ENCODE measurements at regions not wholly inside any gene's neighbourhood (a gene's known extent, or its start where the extent isn't known, plus 50 kb on each side); places are given as distances from the start of the nearest gene placed in this dataset.
"Not testable (repeated sequence)": the region's sequence is repeated elsewhere in the genome, so short reads cannot be mapped to it uniquely, and the experiment has no call there.

- no peaks in the 10 kb centered on the region for H3K79me2 ChIP-seq (ENCODE audit: low read depth)
- BruUV-seq (replicated peaks), result no TSS peak
- 0 out of 2 replicates have a peak, but pooled peaks cover under 1% of the 10 kb centered on the region for H3K4me1 ChIP-seq (replicated peaks; ENCODE audit: insufficient read depth)
- H3K4me2 ChIP-seq, result no peak overlapping the region
- no peaks in the 10 kb centered on the region for H4K20me1 ChIP-seq (ENCODE audit: insufficient read depth)
- TF ChIP-seq EZH2 (IDR thresholded peaks at IDR 0.05; ENCODE audit: low read depth), result no peak
- no peak for TF ChIP-seq CTCF (conservative IDR thresholded peaks at IDR 0.05)
- DNase-seq, result no peak
- no peaks in the 10 kb centered on the region for H3K9me2 ChIP-seq (ENCODE audit: insufficient read depth)
- no peak overlapping the region for H2AFZ ChIP-seq
- no peak overlapping the region for H3K27ac ChIP-seq
- H3F3A ChIP-seq (ENCODE audit: insufficient read depth, low read depth), result 0 out of 2 replicates have a peak, but pooled peaks cover under 1% of the 10 kb centered on the region
- no peak overlapping the region for H3K4me3 ChIP-seq
- ChIA-PET POLR2A (ENCODE audit: unreplicated experiment) (no interaction called here), CTCF (no interaction called here)
- intact Hi-C loops (cut with micrococcal nuclease; ENCODE audit: unreplicated experiment), result no loop called here
- no peaks in the 10 kb centered on the region for H3K27me3 ChIP-seq (ENCODE audit: insufficient read depth, low read depth)
- H3K36me3 ChIP-seq (ENCODE audit: low read depth), result no peaks in the 10 kb centered on the region
- H3K9me3 ChIP-seq (ENCODE audit: insufficient read depth, low read depth), result no peaks in the 10 kb centered on the region
Observed at GRCh38 chr9:87206064-87206661, 258.9 kb upstream of the GAS1 start.

- H3K27me3 ChIP-seq (ENCODE audit: insufficient read depth, low read depth); POLR2A ChIA-PET (ENCODE audit: unreplicated experiment); BruUV-seq (replicated peaks); H2AFZ ChIP-seq; H3K9me3 ChIP-seq (ENCODE audit: insufficient read depth, low read depth); H3K4me3 ChIP-seq; intact Hi-C loops (cut with micrococcal nuclease; ENCODE audit: unreplicated experiment); CTCF ChIA-PET; H3K9me2 ChIP-seq (ENCODE audit: insufficient read depth); H4K20me1 ChIP-seq (ENCODE audit: insufficient read depth); H3K36me3 ChIP-seq (ENCODE audit: low read depth); DNase-seq; H3K79me2 ChIP-seq (ENCODE audit: low read depth); H3K4me2 ChIP-seq; H3K27ac ChIP-seq: not testable (repeated sequence)
- Histone ChIP-seq H3F3A (ENCODE audit: insufficient read depth, low read depth) (peaks cover 16% of the 10 kb centered on the region; the same call in 1 of the 2 replicates), H3K4me1 (replicated peaks; ENCODE audit: insufficient read depth) (peaks cover 30% of the 10 kb centered on the region)
Observed at GRCh38 chr9:87210658-87211057, 263.4 kb upstream of the GAS1 start.

- Histone ChIP-seq H3K27ac (peak overlapping the region; percentile 67), H3K9me2 (ENCODE audit: insufficient read depth) (no peaks in the 10 kb centered on the region), H3K27me3 (ENCODE audit: insufficient read depth, low read depth) (no peaks in the 10 kb centered on the region), H3F3A (ENCODE audit: insufficient read depth, low read depth) (peaks cover 16% of the 10 kb centered on the region; the same call in 1 of the 2 replicates), H3K4me1 (replicated peaks; ENCODE audit: insufficient read depth) (peaks cover 31% of the 10 kb centered on the region), H3K4me2 (peak overlapping the region; percentile 47; the same call in 1 of the 2 replicates), H3K36me3 (ENCODE audit: low read depth) (no peaks in the 10 kb centered on the region), H3K4me3 (no peak overlapping the region), H2AFZ (no peak overlapping the region), H4K20me1 (ENCODE audit: insufficient read depth) (no peaks in the 10 kb centered on the region), H3K9me3 (ENCODE audit: insufficient read depth, low read depth) (no peaks in the 10 kb centered on the region), H3K79me2 (ENCODE audit: low read depth) (no peaks in the 10 kb centered on the region)
- ChIA-PET CTCF (no interaction called here), POLR2A (ENCODE audit: unreplicated experiment) (no interaction called here)
- BruUV-seq (replicated peaks), result no TSS peak
- no peak for TF ChIP-seq EZH2 (IDR thresholded peaks at IDR 0.05; ENCODE audit: low read depth)
- TF ChIP-seq CTCF (conservative IDR thresholded peaks at IDR 0.05), result no peak
- DNase-seq, result no peak
- intact Hi-C loops (cut with micrococcal nuclease; ENCODE audit: unreplicated experiment), result no loop called here
Observed at GRCh38 chr9:87211669-87212068, 264.4 kb upstream of the GAS1 start.

GRCh38 chr9:87212605-87213021 lies 265.3 kb upstream of the GAS1 start:
- Histone ChIP-seq H3F3A (ENCODE audit: insufficient read depth, low read depth) (peaks cover 16% of the 10 kb centered on the region; the same call in 1 of the 2 replicates), H3K36me3 (ENCODE audit: low read depth) (no peaks in the 10 kb centered on the region), H4K20me1 (ENCODE audit: insufficient read depth) (no peaks in the 10 kb centered on the region), H3K79me2 (ENCODE audit: low read depth) (no peaks in the 10 kb centered on the region), H3K9me2 (ENCODE audit: insufficient read depth) (no peaks in the 10 kb centered on the region), H3K4me3 (no peak overlapping the region), H3K4me2 (peak overlapping the region; percentile 54), H3K27me3 (ENCODE audit: insufficient read depth, low read depth) (no peaks in the 10 kb centered on the region), H3K9me3 (ENCODE audit: insufficient read depth, low read depth) (no peaks in the 10 kb centered on the region), H2AFZ (no peak overlapping the region), H3K27ac (peak overlapping the region; percentile 67), H3K4me1 (replicated peaks; ENCODE audit: insufficient read depth) (peaks cover 31% of the 10 kb centered on the region)
- DNase-seq, result peak; percentile 8 to 89
- CTCF ChIA-PET, result no interaction called here
- TF ChIP-seq EZH2 (IDR thresholded peaks at IDR 0.05; ENCODE audit: low read depth), result no peak
- no peak for TF ChIP-seq CTCF (conservative IDR thresholded peaks at IDR 0.05)
- POLR2A ChIA-PET (ENCODE audit: unreplicated experiment), result interaction anchor here (0.6 kb wide), 1 partner anchor 423 kb away, joined by 3 read pairs; no protein-coding TSS in a partner anchor
- intact Hi-C loops (cut with micrococcal nuclease; ENCODE audit: unreplicated experiment), result no loop called here
- no TSS peak for BruUV-seq (replicated peaks)
